MCF 10A (cell line): ENCODE measurements at regions not wholly inside any gene's neighbourhood (a gene's known extent, or its start where the extent isn't known, plus 50 kb on each side); places are given as distances from the start of the nearest gene placed in this dataset.

Experiments
- BruUV-seq: library from RNA; stranded (reverse); fragments of 400-500 nt; replicated peaks from 2 replicates; lab custom pipeline; 2021; lab: Mats Ljungman, UMichigan
- CTCF ChIA-PET: fragments of 300-600 bp; sonication (Branson Sonifier 250); formaldehyde crosslinking; extraction: SDS; loops from one replicate; lab custom pipeline; 2021; ENCODE audit warnings: antibody characterized with exemption, inconsistent platforms; lab: Yijun Ruan, JAX
- POLR2A ChIA-PET: fragments of 300-600, 350-650 bp; sonication (Branson Sonifier 250); formaldehyde crosslinking; extraction: SDS; loops from one replicate; lab custom pipeline; 2020; ENCODE audit warnings: antibody characterized with exemption, inconsistent platforms; lab: Yijun Ruan, JAX
- DNase-seq: peaks from one replicate; pipeline ENCODE4 v3.0.0-alpha.2; 2018; ENCODE audit not compliant: unreplicated experiment
- H3K27ac Mint-ChIP-seq: one replicate; pipeline ENCODE4 v1.8.0; 2022; ENCODE audit warnings: mild to moderate bottlenecking, low read depth, mixed read lengths; ENCODE audit not compliant: unreplicated experiment
- H3K27me3 Mint-ChIP-seq: one replicate; pipeline ENCODE4 v1.8.0; 2022; ENCODE audit warnings: mixed read lengths; ENCODE audit not compliant: insufficient read depth, unreplicated experiment
- H3K36me3 Mint-ChIP-seq: one replicate; pipeline ENCODE4 v1.8.0; 2022; ENCODE audit warnings: mild to moderate bottlenecking, moderate library complexity, mixed read lengths; ENCODE audit not compliant: insufficient read depth, unreplicated experiment
- H3K4me1 Mint-ChIP-seq: one replicate; pipeline ENCODE4 v1.8.0; 2022; ENCODE audit warnings: mixed read lengths; ENCODE audit not compliant: insufficient read depth, unreplicated experiment
- H3K4me3 Mint-ChIP-seq: one replicate; pipeline ENCODE4 v1.8.0; 2022; ENCODE audit warnings: mild to moderate bottlenecking, moderate library complexity, mixed read lengths; ENCODE audit not compliant: unreplicated experiment
- H3K9me3 Mint-ChIP-seq: one replicate; pipeline ENCODE4 v1.8.0; 2022; ENCODE audit warnings: mixed read lengths; ENCODE audit not compliant: unreplicated experiment
- CTCF ChIP-seq: fragments of 200-600 bp; IDR thresholded peaks from one replicate; pipeline ENCODE4 v1.8.0; 2022; ENCODE audit warnings: antibody characterized with exemption, mild to moderate bottlenecking; ENCODE audit not compliant: unreplicated experiment
- intact Hi-C: fragments of 100-400 bp; cut with micrococcal nuclease; formaldehyde crosslinking; loops from 2 replicates; pipeline ENCODE4 v1.14.1; 2022

GRCh38 chr16:5442054-5442453 is 344.5 kb upstream of the EEF2KMT start:
- no peak for TF ChIP-seq CTCF
- DNase-seq = no peak
- H3K4me1 Mint-ChIP-seq = no peaks in the 10 kb centered on the region
- H3K9me3 Mint-ChIP-seq = peaks cover 50% of the 10 kb centered on the region
- ChIA-PET CTCF (no interaction called here), POLR2A (no interaction called here)
- intact Hi-C loops = no loop called here
- BruUV-seq = no TSS peak
- no peak overlapping the region for H3K4me3 Mint-ChIP-seq
- H3K27me3 Mint-ChIP-seq = no peaks in the 10 kb centered on the region
- no peaks in the 10 kb centered on the region for H3K36me3 Mint-ChIP-seq
- H3K27ac Mint-ChIP-seq = no peak overlapping the region

- no peaks in the 10 kb centered on the region for H3K36me3 Mint-ChIP-seq
- no peak overlapping the region for H3K4me3 Mint-ChIP-seq
- H3K4me1 Mint-ChIP-seq = no peaks in the 10 kb centered on the region
- intact Hi-C loops = no loop called here
- BruUV-seq = no TSS peak
- no peak overlapping the region for H3K27ac Mint-ChIP-seq
- no peak for TF ChIP-seq CTCF
- POLR2A ChIA-PET = no interaction called here
- H3K27me3 Mint-ChIP-seq = no peaks in the 10 kb centered on the region
- CTCF ChIA-PET = no interaction called here
- no peak for DNase-seq
- peaks cover 38% of the 10 kb centered on the region for H3K9me3 Mint-ChIP-seq
Observed at GRCh38 chr16:5438591-5438990, 341.0 kb upstream of the EEF2KMT start.

- DNase-seq = no peak
- Mint-ChIP-seq H3K4me3 (no peak overlapping the region), H3K27me3 (no peaks in the 10 kb centered on the region), H3K9me3 (peaks cover 39% of the 10 kb centered on the region), H3K36me3 (no peaks in the 10 kb centered on the region), H3K4me1 (no peaks in the 10 kb centered on the region), H3K27ac (no peak overlapping the region)
- no TSS peak for BruUV-seq
- ChIA-PET CTCF (no interaction called here), POLR2A (no interaction called here)
- no peak for TF ChIP-seq CTCF
- intact Hi-C loops = no loop called here
Observed at GRCh38 chr16:5433587-5433986, 336.0 kb upstream of the EEF2KMT start.

GRCh38 chr16:5432166-5432565 is 334.6 kb upstream of the EEF2KMT start:
- Mint-ChIP-seq H3K27ac (no peak overlapping the region), H3K27me3 (no peaks in the 10 kb centered on the region), H3K9me3 (peaks cover 45% of the 10 kb centered on the region), H3K36me3 (no peaks in the 10 kb centered on the region), H3K4me1 (no peaks in the 10 kb centered on the region), H3K4me3 (no peak overlapping the region)
- no peak for DNase-seq
- no peak for TF ChIP-seq CTCF
- BruUV-seq = no TSS peak
- ChIA-PET CTCF (no interaction called here), POLR2A (no interaction called here)
- intact Hi-C loops = no loop called here
